T47D (cell line): ENCODE measurements at regions not wholly inside any gene's neighbourhood (a gene's known extent, or its start where the extent isn't known, plus 50 kb on each side); places are given as distances from the start of the nearest gene placed in this dataset.

ENCODE experiments used
- DNase-seq, 2 experiments: peaks; one replicate each; pipeline versions ENCODE4 v3.0.0 to v3.0.0-alpha.2; 2011 to 2012; ENCODE audit warnings: low read depth in 1 of 2, low spot score in 1 of 2
- JUND ChIP-seq: IDR thresholded peaks from 2 replicates; pipeline ENCODE4 v1.6.1; 2012; ENCODE audit warnings: low read depth
- in situ Hi-C: cut with HindIII; loops from 2 replicates; pipeline ENCODE4 v1.10.0; 2016; ENCODE audit warnings: low sequenced_read_pairs, low pct_unique_long_range_greater_than_20kb

- no peak for DNase-seq
- TF ChIP-seq JUND = no peak
- in situ Hi-C loops = no loop called here
Observed at GRCh38 chr13:62337109-62337880, 921.6 kb upstream of the PCDH20 start.

- in situ Hi-C loops = no loop called here
- no peak for TF ChIP-seq JUND
Observed at GRCh38 chr13:62336507-62336906, 920.9 kb upstream of the PCDH20 start.

GRCh38 chr13:62333466-62333865 is 917.8 kb upstream of the PCDH20 start:
- no peak for DNase-seq
- in situ Hi-C loops = no loop called here
- TF ChIP-seq JUND = no peak

More at GRCh38 chr13:62336507-62336906, 920.9 kb upstream of the PCDH20 start:
- no peak for DNase-seq

DNA sequence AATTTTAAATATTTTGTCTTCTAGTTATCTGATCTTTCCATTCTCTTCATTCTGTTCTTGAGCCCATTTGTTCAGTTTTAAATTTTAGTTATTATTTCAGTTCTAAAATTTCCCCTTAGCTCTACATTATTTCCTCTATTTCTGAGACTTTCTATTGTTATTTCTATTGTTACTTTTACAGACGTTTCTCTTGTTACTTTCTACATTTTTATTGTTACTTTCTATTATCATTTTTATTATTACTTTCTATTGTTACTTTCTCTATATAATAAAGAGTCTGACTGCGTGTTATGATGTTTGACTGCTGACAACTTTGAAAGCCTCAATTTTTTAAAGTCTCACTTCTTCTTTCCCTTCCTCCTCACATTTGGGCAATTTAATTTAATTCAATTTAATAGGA is 915.7 kb upstream of the PCDH20 start:
- no peak for DNase-seq
- no peak for TF ChIP-seq JUND
- in situ Hi-C loops = no loop called here

DNA sequence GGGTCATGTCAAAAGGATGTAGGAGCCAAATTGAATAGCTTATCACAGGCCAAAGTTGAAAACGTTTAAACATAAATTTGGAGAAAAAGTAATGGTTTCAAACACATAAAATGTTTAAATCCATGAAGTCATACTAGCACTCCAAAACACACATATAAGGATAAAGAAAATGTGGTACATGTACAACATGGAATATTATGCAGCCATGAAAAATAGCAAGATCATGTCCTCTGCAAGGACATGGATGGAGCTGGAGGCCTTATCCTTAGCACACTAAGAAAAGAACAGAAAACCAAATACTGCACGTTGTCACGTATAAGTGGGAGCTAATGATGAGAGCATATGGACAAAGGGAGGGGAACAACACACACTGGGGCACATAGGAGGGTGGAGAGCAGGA is 911.7 kb upstream of the PCDH20 start:
- in situ Hi-C loops = no loop called here
- no peak for TF ChIP-seq JUND
- no peak for DNase-seq

GRCh38 chr13:62324842-62325241 is 909.2 kb upstream of the PCDH20 start:
- no peak for DNase-seq
- TF ChIP-seq JUND = no peak
- in situ Hi-C loops = no loop called here

GRCh38 chr13:62321895-62322294 is 906.2 kb upstream of the PCDH20 start:
- no peak for TF ChIP-seq JUND

DNA sequence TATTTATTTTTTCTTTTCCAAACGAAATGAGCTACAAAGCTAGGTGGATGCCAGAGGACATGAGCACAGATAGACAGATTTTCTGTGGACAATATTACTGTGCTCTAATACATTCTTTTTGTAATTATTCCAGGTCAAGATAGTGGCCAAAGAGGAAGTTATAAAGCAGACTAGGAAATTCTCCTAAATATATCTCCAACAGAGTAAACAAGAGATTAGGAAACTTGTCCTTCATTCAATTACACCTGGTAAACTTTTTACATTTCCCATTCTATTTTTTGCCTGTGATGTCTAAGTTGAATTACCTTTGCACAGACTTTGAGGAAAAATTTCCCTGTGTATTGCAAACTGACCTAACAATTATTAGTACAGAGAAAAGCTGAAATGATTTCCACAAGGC is 905.5 kb upstream of the PCDH20 start:
- TF ChIP-seq JUND = no peak
- DNase-seq = no peak
- in situ Hi-C loops = no loop called here

More at GRCh38 chr13:62321895-62322294, 906.2 kb upstream of the PCDH20 start:
- in situ Hi-C loops = no loop called here
- DNase-seq = no peak

DNA sequence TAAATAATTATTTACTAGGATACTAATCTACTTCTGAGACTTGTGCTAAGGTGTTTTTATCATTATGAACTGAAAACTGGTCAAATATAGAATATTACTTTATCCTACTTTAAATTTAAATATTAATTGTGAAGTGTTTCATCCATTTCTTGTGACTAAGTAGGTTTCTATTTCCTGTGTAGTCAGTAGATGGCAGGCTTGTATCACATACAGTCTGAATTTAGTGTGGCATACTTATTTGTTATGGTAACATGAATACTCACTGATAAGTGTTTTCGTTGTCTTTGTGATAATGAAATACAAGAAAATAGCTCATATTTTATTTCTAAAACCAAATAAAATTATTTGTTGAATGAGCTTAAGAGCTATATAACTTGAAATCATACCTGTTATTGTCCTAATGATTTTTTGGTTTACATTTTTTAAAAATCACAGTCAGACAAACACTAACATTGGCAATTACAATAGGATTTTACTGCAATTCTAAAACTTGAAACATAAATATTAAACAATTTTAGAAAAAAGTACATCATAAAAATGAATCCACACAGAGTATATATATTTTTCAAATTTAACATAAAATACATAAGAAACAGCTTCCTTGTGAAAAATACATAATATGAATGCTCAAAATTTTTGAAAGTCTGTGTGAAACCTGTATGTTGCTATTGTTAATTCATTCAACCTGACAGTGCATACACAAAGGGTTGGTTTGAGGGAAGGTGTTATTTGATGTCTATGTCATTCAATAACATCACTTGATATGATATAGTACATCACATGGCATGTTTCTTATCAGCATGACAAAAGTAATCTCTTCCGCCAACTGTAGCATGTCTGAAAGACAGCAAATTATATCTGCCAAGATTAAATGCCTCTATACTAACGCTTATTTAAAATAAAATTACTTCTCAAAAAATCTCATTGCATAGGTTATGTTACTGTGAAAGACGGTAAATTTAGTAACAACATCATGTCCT is 904.8 kb upstream of the PCDH20 start:
- no peak for TF ChIP-seq JUND
- DNase-seq = peak; percentile 9 to 61
- in situ Hi-C loops = no loop called here

DNA sequence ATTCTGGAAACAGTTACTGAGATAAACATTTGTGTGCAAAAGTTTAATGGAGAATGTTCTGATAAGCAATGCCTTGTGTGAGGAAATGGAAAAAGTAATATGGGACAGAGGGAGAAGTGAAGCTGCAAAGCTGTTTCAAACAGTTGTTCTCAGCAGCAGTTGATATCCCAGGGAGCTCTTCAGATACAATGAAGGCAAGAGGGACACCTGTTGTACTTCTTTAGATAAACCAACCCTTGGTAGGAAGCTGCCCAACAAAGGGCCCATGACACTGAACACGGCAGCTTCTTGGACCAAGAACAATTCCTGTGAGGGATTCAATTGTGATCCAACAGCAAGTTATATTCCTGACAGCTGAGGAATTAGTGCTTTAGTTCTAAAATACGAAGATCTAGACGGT is 894.3 kb upstream of the PCDH20 start:
- in situ Hi-C loops = no loop called here
- DNase-seq = no peak
- no peak for TF ChIP-seq JUND

- no peak for DNase-seq
- TF ChIP-seq JUND = no peak
- in situ Hi-C loops = no loop called here
Observed at GRCh38 chr13:62305756-62306155, 890.1 kb upstream of the PCDH20 start.

DNA sequence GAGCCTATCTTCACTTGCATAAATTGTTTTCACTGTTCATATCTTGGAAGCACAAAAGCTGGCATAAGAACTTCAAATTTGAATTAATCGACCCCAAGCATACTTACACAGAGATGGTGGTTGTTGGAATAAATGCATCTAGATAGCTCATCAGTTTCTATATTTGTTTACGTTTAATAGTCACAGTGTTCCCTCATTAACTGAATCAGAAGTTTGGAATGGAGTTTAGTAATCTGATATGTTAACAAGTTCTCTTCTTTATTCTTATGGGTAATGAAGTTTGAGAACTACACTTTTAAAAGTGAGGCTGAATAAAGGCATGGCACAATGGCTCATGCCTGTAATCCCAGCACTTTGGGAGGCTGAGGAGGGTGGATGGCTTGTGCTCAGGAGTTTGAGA is 886.7 kb upstream of the PCDH20 start:
- in situ Hi-C loops = no loop called here
- no peak for TF ChIP-seq JUND
- no peak for DNase-seq

GRCh38 chr13:62299988-62300387 is 884.3 kb upstream of the PCDH20 start:
- in situ Hi-C loops = no loop called here
- no peak for TF ChIP-seq JUND
- DNase-seq = peak in 1 of 2 experiments; percentile 0
